ENCODE measurements at regions not wholly inside any gene's neighbourhood (a gene's known extent, or its start where the extent isn't known, plus 50 kb on each side); places are given as distances from the start of the nearest gene placed in this dataset.

GRCh38 chr18:24797981-24798380 is 337.5 kb downstream of the HRH4 start (continued):
- TF ChIP-seq NANOG (IDR thresholded peaks at IDR 0.05; ENCODE audit: insufficient read depth, low read depth, low read length, poor library complexity, severe bottlenecking) (no peak), ATF2 (IDR thresholded peaks at IDR 0.05; ENCODE audit: low read length) (no peak), ASH2L (IDR thresholded peaks at IDR 0.05; ENCODE audit: low read length) (no peak)
